ENCODE measurements at regions not wholly inside any gene's neighbourhood (a gene's known extent, or its start where the extent isn't known, plus 50 kb on each side); places are given as distances from the start of the nearest gene placed in this dataset.

GRCh38 chr13:102538938-102539337, 57.8 kb upstream of the TPP2 start:
- intact Hi-C loops (cut with micrococcal nuclease; ENCODE audit: unreplicated experiment), result no loop called here
- BruUV-seq (replicated peaks), result no TSS peak
- H3K27ac ChIP-seq (ENCODE audit: low read depth, low read length, poor library complexity, severe bottlenecking), result no peak overlapping the region
- POLR2A ChIA-PET (ENCODE audit: low non-redundant PET), result no interaction called here
- H3K27me3 ChIP-seq (replicated peaks; ENCODE audit: insufficient read depth, low read depth, low read length, poor library complexity), result no peaks in the 10 kb centered on the region
- no peaks in the 10 kb centered on the region for H3K4me1 ChIP-seq (ENCODE audit: insufficient read depth, low read length, poor library complexity, severe bottlenecking)
- no peak overlapping the region for H3K4me3 ChIP-seq (ENCODE audit: low read depth, low read length, poor library complexity, severe bottlenecking)
- CTCF ChIA-PET, result no interaction called here
- no peaks in the 10 kb centered on the region for H3K36me3 ChIP-seq (ENCODE audit: insufficient read depth, low read length, poor library complexity, severe bottlenecking)
- no peak for DNase-seq (ENCODE audit: low spot score)
- no peak for TF ChIP-seq EZH2 (IDR thresholded peaks at IDR 0.05; ENCODE audit: borderline replicate concordance, low read depth, low read length, poor library complexity, severe bottlenecking)
- TF ChIP-seq CTCF (conservative IDR thresholded peaks at IDR 0.05; ENCODE audit: low read depth, low read length), result no peak
- no peaks in the 10 kb centered on the region for H3K9me3 ChIP-seq (ENCODE audit: low read depth, low read length, poor library complexity, severe bottlenecking)

- TF ChIP-seq EZH2 (IDR thresholded peaks at IDR 0.05; ENCODE audit: borderline replicate concordance, low read depth, low read length, poor library complexity, severe bottlenecking) (no peak), CTCF (conservative IDR thresholded peaks at IDR 0.05; ENCODE audit: low read depth, low read length) (no peak)
- CTCF ChIA-PET, result no interaction called here
- H3K27me3 ChIP-seq (replicated peaks; ENCODE audit: insufficient read depth, low read depth, low read length, poor library complexity), result no peaks in the 10 kb centered on the region
- intact Hi-C loops (cut with micrococcal nuclease; ENCODE audit: unreplicated experiment), result no loop called here
- H3K4me1 ChIP-seq (ENCODE audit: insufficient read depth, low read length, poor library complexity, severe bottlenecking), result no peaks in the 10 kb centered on the region
- BruUV-seq (replicated peaks), result no TSS peak
- no peak overlapping the region for H3K27ac ChIP-seq (ENCODE audit: low read depth, low read length, poor library complexity, severe bottlenecking)
- DNase-seq (ENCODE audit: low spot score), result no peak
- POLR2A ChIA-PET (ENCODE audit: low non-redundant PET), result no interaction called here
- no peaks in the 10 kb centered on the region for H3K9me3 ChIP-seq (ENCODE audit: low read depth, low read length, poor library complexity, severe bottlenecking)
- no peak overlapping the region for H3K4me3 ChIP-seq (ENCODE audit: low read depth, low read length, poor library complexity, severe bottlenecking)
- H3K36me3 ChIP-seq (ENCODE audit: insufficient read depth, low read length, poor library complexity, severe bottlenecking), result no peaks in the 10 kb centered on the region
These were observed 59.9 kb upstream of the TPP2 start for GRCh38 chr13:102536695-102537485.

GRCh38 chr13:102536196-102536595, 60.6 kb upstream of the TPP2 start:
- ChIA-PET POLR2A (ENCODE audit: low non-redundant PET) (no interaction called here), CTCF (no interaction called here)
- H3K9me3 ChIP-seq (ENCODE audit: low read depth, low read length, poor library complexity, severe bottlenecking), result no peaks in the 10 kb centered on the region
- no peak for DNase-seq (ENCODE audit: low spot score)
- H3K4me3 ChIP-seq (ENCODE audit: low read depth, low read length, poor library complexity, severe bottlenecking), result no peak overlapping the region
- TF ChIP-seq CTCF (conservative IDR thresholded peaks at IDR 0.05; ENCODE audit: low read depth, low read length) (no peak), EZH2 (IDR thresholded peaks at IDR 0.05; ENCODE audit: borderline replicate concordance, low read depth, low read length, poor library complexity, severe bottlenecking) (no peak)
- intact Hi-C loops (cut with micrococcal nuclease; ENCODE audit: unreplicated experiment), result no loop called here
- H3K36me3 ChIP-seq (ENCODE audit: insufficient read depth, low read length, poor library complexity, severe bottlenecking), result no peaks in the 10 kb centered on the region
- no peak overlapping the region for H3K27ac ChIP-seq (ENCODE audit: low read depth, low read length, poor library complexity, severe bottlenecking)
- no peaks in the 10 kb centered on the region for H3K4me1 ChIP-seq (ENCODE audit: insufficient read depth, low read length, poor library complexity, severe bottlenecking)
- BruUV-seq (replicated peaks), result no TSS peak
- H3K27me3 ChIP-seq (replicated peaks; ENCODE audit: insufficient read depth, low read depth, low read length, poor library complexity), result no peaks in the 10 kb centered on the region
